OCI-LY3 (cell line): ENCODE measurements at regions not wholly inside any gene's neighbourhood (a gene's known extent, or its start where the extent isn't known, plus 50 kb on each side); places are given as distances from the start of the nearest gene placed in this dataset.

ENCODE experiments used
- EZH2phosphoT487 ChIP-seq: fragments of 200-600 bp; shearing (Covaris generic); IDR thresholded peaks from 2 replicates; pipeline ENCODE4 v1.6.1; 2018; ENCODE audit warnings: antibody characterized with exemption, mixed run types, low read depth
- TF ChIP-seq, protein P1 (sequence below): fragments of 200-600, 300-600 bp; sonication (generic); IDR thresholded peaks from 2 replicates; pipeline ENCODE4 v1.5.1; 2014; ENCODE audit warnings: antibody characterized with exemption, low read length, low read depth

GRCh38 chr4:140277576-140277975, 95.9 kb upstream of the SCOC start:
- TF ChIP-seq, protein P1, sequence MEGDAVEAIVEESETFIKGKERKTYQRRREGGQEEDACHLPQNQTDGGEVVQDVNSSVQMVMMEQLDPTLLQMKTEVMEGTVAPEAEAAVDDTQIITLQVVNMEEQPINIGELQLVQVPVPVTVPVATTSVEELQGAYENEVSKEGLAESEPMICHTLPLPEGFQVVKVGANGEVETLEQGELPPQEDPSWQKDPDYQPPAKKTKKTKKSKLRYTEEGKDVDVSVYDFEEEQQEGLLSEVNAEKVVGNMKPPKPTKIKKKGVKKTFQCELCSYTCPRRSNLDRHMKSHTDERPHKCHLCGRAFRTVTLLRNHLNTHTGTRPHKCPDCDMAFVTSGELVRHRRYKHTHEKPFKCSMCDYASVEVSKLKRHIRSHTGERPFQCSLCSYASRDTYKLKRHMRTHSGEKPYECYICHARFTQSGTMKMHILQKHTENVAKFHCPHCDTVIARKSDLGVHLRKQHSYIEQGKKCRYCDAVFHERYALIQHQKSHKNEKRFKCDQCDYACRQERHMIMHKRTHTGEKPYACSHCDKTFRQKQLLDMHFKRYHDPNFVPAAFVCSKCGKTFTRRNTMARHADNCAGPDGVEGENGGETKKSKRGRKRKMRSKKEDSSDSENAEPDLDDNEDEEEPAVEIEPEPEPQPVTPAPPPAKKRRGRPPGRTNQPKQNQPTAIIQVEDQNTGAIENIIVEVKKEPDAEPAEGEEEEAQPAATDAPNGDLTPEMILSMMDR = no peak
- no peak for TF ChIP-seq EZH2phosphoT487
